ENCODE measurements at regions not wholly inside any gene's neighbourhood (a gene's known extent, or its start where the extent isn't known, plus 50 kb on each side); places are given as distances from the start of the nearest gene placed in this dataset.

- Histone ChIP-seq H3K9ac (ENCODE audit: low read depth, low read length) (no peak overlapping the region), H2BK15ac (ENCODE audit: low read depth, low read length) (no peak overlapping the region), H2AK5ac (ENCODE audit: low read depth, low read length) (no peak overlapping the region), H3K9me3 (ENCODE audit: control insufficient read depth, insufficient read depth, low read length) (0 out of 2 replicates have a peak, but pooled peaks cover 5% of the 10 kb centered on the region), H3K18ac (ENCODE audit: low read depth, low read length) (no peak overlapping the region), H3K14ac (replicated peaks; ENCODE audit: low read depth, low read length) (no peak overlapping the region), H3K4me3 (ENCODE audit: insufficient read depth, low read depth, low read length) (no peak overlapping the region), H3K79me1 (ENCODE audit: low read depth in 1 of 2, low read length in 2 of 2) (no peaks in the 10 kb centered on the region), H3K4me1 (ENCODE audit: control insufficient read depth, insufficient read depth, low read length) (no peaks in the 10 kb centered on the region), H2AFZ (replicated peaks; ENCODE audit: low read length, poor library complexity) (no peak overlapping the region), H3K27ac (ENCODE audit: insufficient read depth, low read length) (no peak overlapping the region), H3K56ac (ENCODE audit: extremely low read depth, insufficient read depth, low read length) (no peak overlapping the region), H3K36me3 (ENCODE audit: control insufficient read depth, insufficient read depth, low read length) (no peaks in the 10 kb centered on the region), H3K4ac (ENCODE audit: low read depth, low read length) (no peak overlapping the region), H4K20me1 (ENCODE audit: insufficient read depth, low read length) (no peaks in the 10 kb centered on the region), H3K27me3 (ENCODE audit: control insufficient read depth, insufficient read depth, low read length) (no peaks in the 10 kb centered on the region), H2BK5ac (ENCODE audit: low read depth, low read length, poor library complexity, severe bottlenecking) (no peak overlapping the region), H2BK120ac (ENCODE audit: low read depth, low read length) (no peak overlapping the region), H4K8ac (ENCODE audit: low read depth in 2 of 2, low read length in 2 of 2) (no peak overlapping the region), H3K23ac (ENCODE audit: low read depth, low read length) (no peak overlapping the region), H3K9me1 (ENCODE audit: insufficient read depth, low read length) (no peaks in the 10 kb centered on the region), H2BK20ac (ENCODE audit: low read depth, low read length) (no peak overlapping the region), H4K91ac (ENCODE audit: insufficient read depth, low read depth, low read length) (no peak overlapping the region), H4K5ac (ENCODE audit: low read depth, low read length) (no peak overlapping the region), H2AK9ac (replicated peaks; ENCODE audit: low read depth, low read length, poor library complexity) (no peak overlapping the region), H3K4me2 (ENCODE audit: low read depth, low read length) (no peak overlapping the region)
- intact Hi-C loops (cut with micrococcal nuclease) (no loop called here), dilution Hi-C loops (cut with HindIII; ENCODE audit: low sequenced_read_pairs, unreplicated experiment) (no loop called here), in situ Hi-C loops (cut with MboI; ENCODE audit: low sequenced_read_pairs) (loop anchor here (25.0 kb wide), 1 partner anchor 905 kb away; no protein-coding TSS in a partner anchor)
- ChIA-PET CTCF (no interaction called here), POLR2A (ENCODE audit: unreplicated experiment) (no interaction called here)
- DNase-seq = no peak
- BruUV-seq (replicated peaks) = no TSS peak
- no peak for TF ChIP-seq BHLHE40 (IDR thresholded peaks at IDR 0.05; ENCODE audit: low read depth, low read length)
- TF ChIP-seq CHD1 (IDR thresholded peaks at IDR 0.05; ENCODE audit: low read depth, low read length) = no peak
- TF ChIP-seq ELK1 (IDR thresholded peaks at IDR 0.05; ENCODE audit: borderline replicate concordance, low read depth, low read length) = no peak
- no peak for TF ChIP-seq CTCF (conservative IDR thresholded peaks at IDR 0.05; ENCODE audit: low read depth, low read length)
- TF ChIP-seq NFE2L2 (IDR thresholded peaks at IDR 0.05; ENCODE audit: low read depth, low read length) = no peak
- TF ChIP-seq SMC3 (IDR thresholded peaks at IDR 0.05; ENCODE audit: low read depth, low read length) = no peak
- no peak for TF ChIP-seq MAZ (IDR thresholded peaks at IDR 0.05; ENCODE audit: borderline replicate concordance, low read depth, low read length)
- no peak for TF ChIP-seq MXI1 (IDR thresholded peaks at IDR 0.05; ENCODE audit: borderline replicate concordance, low read depth, low read length)
- no peak for TF ChIP-seq FOS (IDR thresholded peaks at IDR 0.05; ENCODE audit: low read depth, low read length)
- no peak for TF ChIP-seq POLR2A (IDR thresholded peaks at IDR 0.05; ENCODE audit: low read depth, low read length)
- no peak for TF ChIP-seq RFX5 (IDR thresholded peaks at IDR 0.05; ENCODE audit: low read depth, low read length)
- no peak for TF ChIP-seq CEBPB (IDR thresholded peaks at IDR 0.05; ENCODE audit: low read depth, low read length)
- no peak for TF ChIP-seq MAFK (IDR thresholded peaks at IDR 0.05; ENCODE audit: low read depth, low read length)
- TF ChIP-seq USF2 (IDR thresholded peaks at IDR 0.05; ENCODE audit: low read depth, low read length) = no peak
- TF ChIP-seq RCOR1 (IDR thresholded peaks at IDR 0.05; ENCODE audit: insufficient replicate concordance, low read length) = no peak
- TF ChIP-seq RAD21 (IDR thresholded peaks at IDR 0.05; ENCODE audit: low read length) = no peak
- no CpG with 5 or more reads among the region's 9 CpGs for WGBS, 2 experiments (ENCODE audit: extremely low coverage in 2 of 2, insufficient read length in 1 of 2)
- no peak for ATAC-seq (ENCODE audit: low read depth)
Measured at GRCh38 chr14:66066981-66067776, 419.0 kb upstream of the CCDC196 start.
